Activated CD4-positive, alpha-beta T cell treated with anti-CD3 and anti-CD28 coated beads, Interleukin-2, amount 10 ng/mL, durations not matched to agents 24 days and 14 days (primary cell): ENCODE measurements at regions not wholly inside any gene's neighbourhood (a gene's known extent, or its start where the extent isn't known, plus 50 kb on each side); places are given as distances from the start of the nearest gene placed in this dataset.

Source experiments
- DNase-seq: peaks from one replicate; pipeline ENCODE4 v3.0.0; 2022
- H3K27ac Mint-ChIP-seq: one replicate; pipeline ENCODE4 v1.8.0; 2022; ENCODE audit warnings: mild to moderate bottlenecking, mixed read lengths
- H3K27me3 Mint-ChIP-seq: one replicate; pipeline ENCODE4 v1.8.0; 2022; ENCODE audit warnings: mixed read lengths
- H3K36me3 Mint-ChIP-seq: one replicate; pipeline ENCODE4 v1.8.0; 2022; ENCODE audit warnings: low read depth, mild to moderate bottlenecking, mixed read lengths
- H3K4me1 Mint-ChIP-seq: one replicate; pipeline ENCODE4 v1.8.0; 2021; ENCODE audit warnings: mixed read lengths
- H3K4me3 Mint-ChIP-seq: one replicate; pipeline ENCODE4 v1.8.0; 2022; ENCODE audit warnings: mild to moderate bottlenecking, moderate library complexity, mixed read lengths
- H3K9me3 Mint-ChIP-seq: one replicate; pipeline ENCODE4 v1.8.0; 2021; ENCODE audit warnings: mixed read lengths
- intact Hi-C: fragments of 100-400 bp; cut with micrococcal nuclease; formaldehyde crosslinking; loops from one replicate; pipeline ENCODE4 v1.15.1; 2023

GRCh38 chr1:5763696-5764370 lies 228.4 kb downstream of the NPHP4 start:
- intact Hi-C loops: no loop called here
- Mint-ChIP-seq H3K27ac (no peak overlapping the region), H3K4me1 (no peaks in the 10 kb centered on the region), H3K36me3 (no peaks in the 10 kb centered on the region), H3K27me3 (no peaks in the 10 kb centered on the region), H3K4me3 (no peak overlapping the region), H3K9me3 (peaks cover 3% of the 10 kb centered on the region)
- no peak for DNase-seq

GRCh38 chr1:5758859-5759578 lies 233.2 kb downstream of the NPHP4 start:
- Mint-ChIP-seq H3K9me3 (peaks cover 3% of the 10 kb centered on the region), H3K36me3 (no peaks in the 10 kb centered on the region), H3K4me1 (no peaks in the 10 kb centered on the region), H3K27me3 (no peaks in the 10 kb centered on the region), H3K27ac (no peak overlapping the region), H3K4me3 (no peak overlapping the region)
- intact Hi-C loops: no loop called here
- DNase-seq: no peak

GRCh38 chr1:5758000-5758858 lies 234.0 kb downstream of the NPHP4 start:
- H3K4me3 Mint-ChIP-seq: no peak overlapping the region
- H3K9me3 Mint-ChIP-seq: peaks cover 3% of the 10 kb centered on the region
- H3K4me1 Mint-ChIP-seq: no peaks in the 10 kb centered on the region
- no peaks in the 10 kb centered on the region for H3K27me3 Mint-ChIP-seq
- H3K36me3 Mint-ChIP-seq: no peaks in the 10 kb centered on the region
- intact Hi-C loops: no loop called here
- DNase-seq: no peak
- H3K27ac Mint-ChIP-seq: no peak overlapping the region

GRCh38 chr1:5757187-5757805 lies 234.9 kb downstream of the NPHP4 start:
- intact Hi-C loops: no loop called here
- no peak for DNase-seq
- Mint-ChIP-seq H3K27me3 (no peaks in the 10 kb centered on the region), H3K9me3 (peaks cover 3% of the 10 kb centered on the region), H3K36me3 (no peaks in the 10 kb centered on the region), H3K4me1 (no peaks in the 10 kb centered on the region), H3K4me3 (no peak overlapping the region), H3K27ac (no peak overlapping the region)

GRCh38 chr1:5756434-5757186 lies 235.6 kb downstream of the NPHP4 start:
- H3K27me3 Mint-ChIP-seq: no peaks in the 10 kb centered on the region
- H3K36me3 Mint-ChIP-seq: no peaks in the 10 kb centered on the region
- no peaks in the 10 kb centered on the region for H3K4me1 Mint-ChIP-seq
- intact Hi-C loops: no loop called here
- DNase-seq: no peak
- H3K9me3 Mint-ChIP-seq: peaks cover 3% of the 10 kb centered on the region
- H3K4me3 Mint-ChIP-seq: no peak overlapping the region
- no peak overlapping the region for H3K27ac Mint-ChIP-seq

GRCh38 chr1:5755552-5756125 lies 236.6 kb downstream of the NPHP4 start:
- no peak for DNase-seq
- intact Hi-C loops: no loop called here
- no peaks in the 10 kb centered on the region for H3K4me1 Mint-ChIP-seq

GRCh38 chr1:5754817-5755551 lies 237.2 kb downstream of the NPHP4 start:
- intact Hi-C loops: no loop called here
- H3K27ac Mint-ChIP-seq: no peak overlapping the region
- no peak overlapping the region for H3K4me3 Mint-ChIP-seq
- no peak for DNase-seq
- H3K36me3 Mint-ChIP-seq: no peaks in the 10 kb centered on the region
- H3K9me3 Mint-ChIP-seq: no peaks in the 10 kb centered on the region
- no peaks in the 10 kb centered on the region for H3K4me1 Mint-ChIP-seq
- H3K27me3 Mint-ChIP-seq: no peaks in the 10 kb centered on the region

More at GRCh38 chr1:5755552-5756125, 236.6 kb downstream of the NPHP4 start:
- Mint-ChIP-seq H3K4me3 (no peak overlapping the region), H3K36me3 (no peaks in the 10 kb centered on the region), H3K9me3 (peaks cover 3% of the 10 kb centered on the region), H3K27me3 (no peaks in the 10 kb centered on the region), H3K27ac (no peak overlapping the region)

- DNase-seq: no peak
- Mint-ChIP-seq H3K27ac (no peak overlapping the region), H3K9me3 (no peaks in the 10 kb centered on the region), H3K4me1 (no peaks in the 10 kb centered on the region), H3K36me3 (no peaks in the 10 kb centered on the region), H3K27me3 (no peaks in the 10 kb centered on the region), H3K4me3 (no peak overlapping the region)
- intact Hi-C loops: no loop called here
Observed at GRCh38 chr1:5753549-5754421, 238.4 kb downstream of the NPHP4 start.

- no peak overlapping the region for H3K4me3 Mint-ChIP-seq
- H3K27ac Mint-ChIP-seq: no peak overlapping the region
- H3K27me3 Mint-ChIP-seq: no peaks in the 10 kb centered on the region
- H3K4me1 Mint-ChIP-seq: no peaks in the 10 kb centered on the region
- H3K36me3 Mint-ChIP-seq: no peaks in the 10 kb centered on the region
- no peak for DNase-seq
- intact Hi-C loops: no loop called here
- H3K9me3 Mint-ChIP-seq: no peaks in the 10 kb centered on the region
Observed at GRCh38 chr1:5752746-5753548, 239.3 kb downstream of the NPHP4 start.

- no peaks in the 10 kb centered on the region for H3K27me3 Mint-ChIP-seq
- H3K4me3 Mint-ChIP-seq: no peak overlapping the region
- DNase-seq: no peak
- H3K9me3 Mint-ChIP-seq: no peaks in the 10 kb centered on the region
- intact Hi-C loops: no loop called here
- no peaks in the 10 kb centered on the region for H3K4me1 Mint-ChIP-seq
- H3K36me3 Mint-ChIP-seq: no peaks in the 10 kb centered on the region
- H3K27ac Mint-ChIP-seq: no peak overlapping the region
Observed at GRCh38 chr1:5751833-5752745, 240.1 kb downstream of the NPHP4 start.

GRCh38 chr1:5751163-5751540 lies 241.1 kb downstream of the NPHP4 start:
- H3K27me3 Mint-ChIP-seq: no peaks in the 10 kb centered on the region
- no peak overlapping the region for H3K27ac Mint-ChIP-seq
- no peaks in the 10 kb centered on the region for H3K36me3 Mint-ChIP-seq
- no peak overlapping the region for H3K4me3 Mint-ChIP-seq
- DNase-seq: no peak
- intact Hi-C loops: no loop called here
- no peaks in the 10 kb centered on the region for H3K4me1 Mint-ChIP-seq
- H3K9me3 Mint-ChIP-seq: no peaks in the 10 kb centered on the region
